Psoas muscle (tissue), 7 donors: ENCODE measurements at regions not wholly inside any gene's neighbourhood (a gene's known extent, or its start where the extent isn't known, plus 50 kb on each side); places are given as distances from the start of the nearest gene placed in this dataset.
"Not testable (repeated sequence)": the region's sequence is repeated elsewhere in the genome, so short reads cannot be mapped to it uniquely, and the experiment has no call there.

Experiments
- ATAC-seq, 4 donors: fragments of 200-7000 bp; cut with Tn5 transposase; one replicate each; pipeline ENCODE4 v1.9.1; 2020; ENCODE audit warnings: moderate library complexity in 3 of 4, mild to moderate bottlenecking in 2 of 4
- DNase-seq, 2 donors: peaks; one replicate each; pipeline ENCODE4 v3.0.0-alpha.2; 2020
- H3K27ac ChIP-seq: fragments of 200-600 bp; one replicate; pipeline ENCODE4 v1.8.0; 2022
- H3K27me3 ChIP-seq, 3 donors: fragments of 200-600 bp in 1 of 3; one replicate each; pipeline versions ENCODE4 v1.6.1 to v1.8.0; 2013 to 2022; ENCODE audit warnings: low read length in 2 of 3, mild to moderate bottlenecking in 2 of 3, moderate library complexity in 1 of 3; ENCODE audit not compliant: insufficient read depth in 3 of 3
- H3K36me3 ChIP-seq, 2 donors: fragments of 200-600 bp in 1 of 2; one replicate each; pipeline versions ENCODE4 v1.6.1 to v1.8.0; 2013 to 2022; ENCODE audit warnings: low read depth in 1 of 2, mild to moderate bottlenecking in 1 of 2, moderate library complexity in 1 of 2; ENCODE audit not compliant: insufficient read depth in 1 of 2
- H3K4me1 ChIP-seq: fragments of 200-600 bp; one replicate; pipeline ENCODE4 v1.8.0; 2022
- H3K4me3 ChIP-seq: fragments of 200-600 bp; one replicate; pipeline ENCODE4 v1.8.0; 2022; ENCODE audit warnings: mild to moderate bottlenecking
- H3K9me3 ChIP-seq: fragments of 200-600 bp; one replicate; pipeline ENCODE4 v1.8.0; 2022
- WGBS, 3 donors: extraction: QIAGEN DNeasy Blood & Tissue Kit; methylation state at CpG; one replicate each; pipeline versions ENCODE4 v1.1.6 to v1.1.7; 2013; 5-methylcytosine and 5-hydroxymethylcytosine counted together
- intact Hi-C, 2 donors: fragments of 100-400 bp; cut with DNase I; formaldehyde crosslinking; loops; one replicate each; pipeline versions ENCODE4 v1.11.0 to v1.14.2; 2022
- TF ChIP-seq, protein P1 (sequence below): fragments of 200-600 bp; IDR thresholded peaks from one replicate; pipeline ENCODE4 v1.8.0; 2022; ENCODE audit warnings: antibody characterized with exemption
- donor health status: healthy with polysubstance abuse.
- donor health status: DM: no; HTN: no; CAD: no; lungs with moderate emphysema.
- donor health status: Bipolar disorder and iron deficiency.
- donor health status: healthy.
- donor health status: DM: yes; HTN: yes; CAD: no.
- donor health status: DM: no; HTN: no; CAD: no.
- donor health status: DM: yes; HTN: yes; CAD: no.

DNA sequence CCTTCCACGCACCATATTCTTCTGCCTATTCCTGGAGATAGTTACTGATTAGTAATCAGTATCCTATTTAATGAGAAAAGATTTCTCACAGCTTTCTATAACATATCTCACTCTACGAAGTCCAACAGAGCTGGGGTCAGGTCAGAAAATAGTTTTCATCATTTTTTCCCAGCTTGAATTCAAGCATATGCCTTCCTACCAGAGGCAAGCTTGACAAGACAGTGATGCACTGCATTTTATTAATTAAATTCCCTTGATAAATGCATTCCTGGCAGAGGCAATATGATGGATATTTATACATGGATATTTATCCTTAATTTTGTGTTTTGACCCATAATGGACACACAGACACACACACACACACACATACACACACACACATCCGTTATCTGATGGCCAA is 961.4 kb downstream of the EPHA3 start:
- WGBS, 3 donors, result 72 to 91% (median 73%) methylated on average over 3 of the region's 3 CpGs
- intact Hi-C loops, result no loop called here
- TF ChIP-seq, protein P1, sequence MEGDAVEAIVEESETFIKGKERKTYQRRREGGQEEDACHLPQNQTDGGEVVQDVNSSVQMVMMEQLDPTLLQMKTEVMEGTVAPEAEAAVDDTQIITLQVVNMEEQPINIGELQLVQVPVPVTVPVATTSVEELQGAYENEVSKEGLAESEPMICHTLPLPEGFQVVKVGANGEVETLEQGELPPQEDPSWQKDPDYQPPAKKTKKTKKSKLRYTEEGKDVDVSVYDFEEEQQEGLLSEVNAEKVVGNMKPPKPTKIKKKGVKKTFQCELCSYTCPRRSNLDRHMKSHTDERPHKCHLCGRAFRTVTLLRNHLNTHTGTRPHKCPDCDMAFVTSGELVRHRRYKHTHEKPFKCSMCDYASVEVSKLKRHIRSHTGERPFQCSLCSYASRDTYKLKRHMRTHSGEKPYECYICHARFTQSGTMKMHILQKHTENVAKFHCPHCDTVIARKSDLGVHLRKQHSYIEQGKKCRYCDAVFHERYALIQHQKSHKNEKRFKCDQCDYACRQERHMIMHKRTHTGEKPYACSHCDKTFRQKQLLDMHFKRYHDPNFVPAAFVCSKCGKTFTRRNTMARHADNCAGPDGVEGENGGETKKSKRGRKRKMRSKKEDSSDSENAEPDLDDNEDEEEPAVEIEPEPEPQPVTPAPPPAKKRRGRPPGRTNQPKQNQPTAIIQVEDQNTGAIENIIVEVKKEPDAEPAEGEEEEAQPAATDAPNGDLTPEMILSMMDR, result no peak
- DNase-seq, result no peak
- Histone ChIP-seq H3K9me3 (no peaks in the 10 kb centered on the region), H3K27me3 (no peaks in the 10 kb centered on the region), H3K4me3 (no peak overlapping the region), H3K36me3 (no peaks in the 10 kb centered on the region), H3K27ac (no peak overlapping the region), H3K4me1 (no peaks in the 10 kb centered on the region)
- ATAC-seq, result no peak

DNA sequence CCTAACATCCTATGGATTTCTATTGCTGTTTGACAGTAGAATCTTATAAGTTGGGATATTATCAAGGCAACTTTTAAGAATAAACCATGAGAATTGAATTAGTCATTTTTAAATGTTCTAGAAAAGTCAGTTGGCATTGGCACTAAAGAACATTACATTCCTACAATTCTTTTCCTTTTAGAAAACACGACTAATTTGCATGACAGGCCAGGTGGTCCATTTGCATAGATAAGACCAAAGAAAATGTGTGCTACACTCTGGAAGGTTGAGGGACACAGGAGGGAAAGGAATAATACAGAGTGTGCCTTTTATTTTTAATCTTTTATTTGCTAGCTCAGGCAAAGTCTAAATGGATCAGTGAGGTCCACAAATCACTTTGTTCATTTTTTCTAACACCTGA is 962.3 kb downstream of the EPHA3 start:
- Histone ChIP-seq H3K4me3 (no peak overlapping the region), H3K27ac (no peak overlapping the region), H3K9me3 (no peaks in the 10 kb centered on the region), H3K4me1 (no peaks in the 10 kb centered on the region), H3K27me3 (no peaks in the 10 kb centered on the region), H3K36me3 (no peaks in the 10 kb centered on the region)
- TF ChIP-seq, protein P1, result no peak
- 10 to 17% (median 12%) methylated on average over 1 of the region's 1 CpG for WGBS, 3 donors
- DNase-seq (no peak), ATAC-seq (no peak)
- intact Hi-C loops, result no loop called here

DNA sequence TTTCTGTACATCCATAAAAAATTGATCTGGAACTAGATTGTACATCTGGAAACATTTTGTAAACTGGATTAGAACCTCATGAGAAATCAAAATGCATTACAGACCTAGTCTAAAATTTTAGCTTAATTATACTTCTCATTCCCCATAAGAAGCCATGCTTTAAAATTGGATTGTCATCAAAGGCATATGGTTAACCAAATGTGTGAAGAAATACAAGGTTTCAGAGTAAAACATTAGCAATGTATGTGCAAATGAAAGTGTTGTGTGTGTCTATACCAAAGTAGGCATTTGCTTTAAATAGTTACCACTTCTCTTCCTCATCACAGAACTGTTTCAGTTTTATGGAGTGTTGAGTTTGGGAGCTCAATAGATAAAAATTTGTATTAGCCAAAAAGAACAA is 968.7 kb downstream of the EPHA3 start:
- Histone ChIP-seq H3K4me1 (no peaks in the 10 kb centered on the region), H3K4me3 (no peak overlapping the region), H3K36me3 (no peaks in the 10 kb centered on the region), H3K27ac (no peak overlapping the region), H3K9me3 (no peaks in the 10 kb centered on the region), H3K27me3 (no peaks in the 10 kb centered on the region)
- DNase-seq (no peak), ATAC-seq (no peak)
- TF ChIP-seq, protein P1, result no peak
- intact Hi-C loops, result no loop called here

DNA sequence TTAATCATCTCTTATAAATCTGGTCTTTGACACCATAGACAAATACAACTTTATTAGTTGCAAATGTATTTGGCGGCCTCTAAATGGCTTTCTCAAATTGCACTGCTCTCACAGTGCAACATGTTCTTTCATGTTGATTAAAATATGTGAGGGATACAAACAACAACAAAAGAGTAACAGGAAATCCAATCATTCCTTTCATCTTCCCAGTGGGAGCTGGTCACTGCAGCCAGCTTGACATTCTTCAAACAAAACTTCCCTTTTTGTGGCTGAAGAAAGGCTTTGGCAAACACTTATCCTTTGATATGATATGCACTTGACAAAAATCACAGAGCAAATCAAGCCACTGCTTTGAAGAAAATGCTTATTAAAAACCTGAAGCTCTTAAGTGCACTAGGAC is 973.6 kb downstream of the EPHA3 start:
- intact Hi-C loops, result no loop called here
- WGBS, 3 donors, result 39 to 74% (median 44%) methylated on average over 1 of the region's 1 CpG
- ATAC-seq (no peak), DNase-seq (no peak)
- H3K4me3 ChIP-seq, result no peak overlapping the region
- no peaks in the 10 kb centered on the region for H3K9me3 ChIP-seq
- no peaks in the 10 kb centered on the region for H3K4me1 ChIP-seq
- no peak overlapping the region for H3K27ac ChIP-seq
- H3K27me3 ChIP-seq, result no peaks in the 10 kb centered on the region
- H3K36me3 ChIP-seq, result no peaks in the 10 kb centered on the region
- TF ChIP-seq, protein P1, result no peak

DNA sequence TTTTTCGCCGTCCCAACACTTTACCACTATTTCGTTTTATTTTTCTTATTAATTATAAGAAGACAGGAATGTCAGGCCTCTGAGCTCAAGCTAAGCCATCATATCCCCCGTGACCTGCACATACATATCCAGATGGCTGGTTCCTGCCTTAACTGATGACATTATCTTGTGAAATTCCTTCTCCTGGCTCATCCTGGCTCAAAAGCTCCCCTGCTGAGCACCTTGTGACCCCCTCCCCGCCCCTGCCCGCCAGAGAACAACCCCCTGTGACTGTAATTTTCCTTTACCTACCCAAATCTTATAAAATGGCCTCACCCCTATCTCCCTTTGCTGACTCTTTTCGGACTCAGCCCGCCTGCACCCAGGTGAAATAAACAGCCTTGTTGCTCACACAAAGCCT is 978.9 kb downstream of the EPHA3 start:
- ATAC-seq, H3K36me3 ChIP-seq, H3K4me3 ChIP-seq, H3K9me3 ChIP-seq, DNase-seq, H3K27me3 ChIP-seq, H3K4me1 ChIP-seq, intact Hi-C loops, H3K27ac ChIP-seq: not testable (repeated sequence)
- 79 to 81% (median 79%) methylated on average over 8 of the region's 8 CpGs for whole genome bisulfite sequencing, 3 donors
